Right atrium auricular region (tissue), 2 donors: ENCODE measurements at regions not wholly inside any gene's neighbourhood (a gene's known extent, or its start where the extent isn't known, plus 50 kb on each side); places are given as distances from the start of the nearest gene placed in this dataset.

Experiments
- DNase-seq: peaks from one replicate; pipeline ENCODE4 v3.0.0-alpha.2; 2019; ENCODE audit warnings: low spot score
- H3K27ac ChIP-seq, 2 donors: fragments of 200-600 bp; sonication (generic); 1 replicate in 1 of 2; 2 replicates in 1 of 2; pipeline ENCODE4 v1.5.1; 2016 to 2019
- H3K27me3 ChIP-seq, 2 donors: fragments of 200-600 bp; sonication (generic); one replicate each; pipeline versions ENCODE4 v1.5.1 to v1.6.0; 2017 to 2019
- H3K36me3 ChIP-seq: fragments of 200-600 bp; sonication (generic); one replicate; pipeline ENCODE4 v1.5.1; 2016
- H3K4me1 ChIP-seq, 2 donors: fragments of 200-600 bp; sonication (generic); one replicate each; pipeline versions ENCODE4 v1.5.1 to v1.6.0; 2017 to 2019
- H3K4me3 ChIP-seq, 2 donors: fragments of 200-600 bp; sonication (generic); 1 replicate in 1 of 2; 2 replicates in 1 of 2; pipeline ENCODE4 v1.5.1; 2017 to 2019; ENCODE audit warnings: mild to moderate bottlenecking in 1 of 2, moderate library complexity in 1 of 2
- H3K9me3 ChIP-seq, 2 donors: fragments of 200-600 bp; sonication (generic); one replicate each; pipeline ENCODE4 v1.5.1; 2019
- TF ChIP-seq, protein P1 (sequence below), 2 donors: fragments of 200-600 bp; sonication (generic); IDR thresholded peaks; one replicate each; pipeline ENCODE4 v1.5.1; 2019; ENCODE audit warnings: antibody characterized with exemption in 2 of 2

DNA sequence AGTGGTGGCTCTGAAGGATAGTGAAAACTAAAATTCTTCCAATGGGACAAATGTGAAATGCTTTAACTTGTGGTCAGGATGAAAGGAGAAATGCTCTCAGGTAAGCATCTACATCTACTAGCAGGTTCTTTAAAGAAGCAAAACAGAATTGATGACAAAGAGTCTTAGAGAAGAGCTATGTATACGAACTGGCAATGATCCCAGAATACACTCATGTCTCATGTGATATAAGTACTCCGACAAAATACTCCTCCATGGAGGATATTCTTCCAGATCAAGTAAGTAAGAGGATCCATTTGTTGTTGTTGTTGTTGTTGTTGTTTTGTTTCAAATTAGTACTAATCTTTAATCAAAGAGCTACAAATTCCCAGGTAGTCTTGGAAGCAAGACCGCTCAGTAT, 174.0 kb upstream of the ATP1B1 start:
- Histone ChIP-seq H3K36me3 (no peaks in the 10 kb centered on the region), H3K4me3 (no peak overlapping the region), H3K27me3 (no peaks in the 10 kb centered on the region), H3K27ac (no peak overlapping the region), H3K9me3 (no peaks in the 10 kb centered on the region), H3K4me1 (no peaks in the 10 kb centered on the region)
- DNase-seq: no peak
- TF ChIP-seq, protein P1, sequence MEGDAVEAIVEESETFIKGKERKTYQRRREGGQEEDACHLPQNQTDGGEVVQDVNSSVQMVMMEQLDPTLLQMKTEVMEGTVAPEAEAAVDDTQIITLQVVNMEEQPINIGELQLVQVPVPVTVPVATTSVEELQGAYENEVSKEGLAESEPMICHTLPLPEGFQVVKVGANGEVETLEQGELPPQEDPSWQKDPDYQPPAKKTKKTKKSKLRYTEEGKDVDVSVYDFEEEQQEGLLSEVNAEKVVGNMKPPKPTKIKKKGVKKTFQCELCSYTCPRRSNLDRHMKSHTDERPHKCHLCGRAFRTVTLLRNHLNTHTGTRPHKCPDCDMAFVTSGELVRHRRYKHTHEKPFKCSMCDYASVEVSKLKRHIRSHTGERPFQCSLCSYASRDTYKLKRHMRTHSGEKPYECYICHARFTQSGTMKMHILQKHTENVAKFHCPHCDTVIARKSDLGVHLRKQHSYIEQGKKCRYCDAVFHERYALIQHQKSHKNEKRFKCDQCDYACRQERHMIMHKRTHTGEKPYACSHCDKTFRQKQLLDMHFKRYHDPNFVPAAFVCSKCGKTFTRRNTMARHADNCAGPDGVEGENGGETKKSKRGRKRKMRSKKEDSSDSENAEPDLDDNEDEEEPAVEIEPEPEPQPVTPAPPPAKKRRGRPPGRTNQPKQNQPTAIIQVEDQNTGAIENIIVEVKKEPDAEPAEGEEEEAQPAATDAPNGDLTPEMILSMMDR (IDR thresholded peaks at IDR 0.05): no peak

DNA sequence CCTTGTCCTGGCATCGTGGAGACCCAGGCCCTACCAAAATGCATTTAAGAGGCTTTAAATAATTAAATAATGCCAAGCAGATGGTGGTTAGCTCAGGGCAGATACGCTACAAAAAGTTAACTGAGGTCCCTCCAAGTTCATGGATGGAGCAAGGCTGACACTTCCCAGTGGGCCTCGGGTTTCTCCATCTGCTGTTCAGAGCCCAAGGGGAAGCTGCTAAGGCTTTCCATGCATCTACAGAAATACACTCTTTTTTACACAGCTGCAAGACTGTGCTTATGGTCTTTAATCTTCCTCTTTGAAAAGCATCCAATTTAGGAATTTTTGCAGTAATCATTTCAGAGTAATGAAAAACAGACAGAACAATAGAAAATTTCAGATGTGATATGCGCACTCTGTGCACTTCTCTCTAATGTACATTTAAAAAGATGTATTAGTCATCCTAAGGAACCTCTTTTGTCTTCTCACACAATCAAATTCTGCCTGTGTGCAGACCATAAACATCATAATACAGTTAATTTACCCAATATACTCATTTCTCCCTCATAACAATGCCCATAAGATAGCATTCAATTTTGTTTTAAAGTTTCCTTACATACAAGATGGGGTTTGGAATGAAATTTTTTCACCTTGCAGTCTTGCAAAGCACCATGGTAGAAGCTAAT, 173.2 kb upstream of the ATP1B1 start:
- DNase-seq: no peak
- Histone ChIP-seq H3K36me3 (no peaks in the 10 kb centered on the region), H3K27ac (no peak overlapping the region), H3K9me3 (no peaks in the 10 kb centered on the region), H3K4me3 (no peak overlapping the region), H3K4me1 (no peaks in the 10 kb centered on the region), H3K27me3 (no peaks in the 10 kb centered on the region)
- TF ChIP-seq, protein P1 (IDR thresholded peaks at IDR 0.05): no peak

DNA sequence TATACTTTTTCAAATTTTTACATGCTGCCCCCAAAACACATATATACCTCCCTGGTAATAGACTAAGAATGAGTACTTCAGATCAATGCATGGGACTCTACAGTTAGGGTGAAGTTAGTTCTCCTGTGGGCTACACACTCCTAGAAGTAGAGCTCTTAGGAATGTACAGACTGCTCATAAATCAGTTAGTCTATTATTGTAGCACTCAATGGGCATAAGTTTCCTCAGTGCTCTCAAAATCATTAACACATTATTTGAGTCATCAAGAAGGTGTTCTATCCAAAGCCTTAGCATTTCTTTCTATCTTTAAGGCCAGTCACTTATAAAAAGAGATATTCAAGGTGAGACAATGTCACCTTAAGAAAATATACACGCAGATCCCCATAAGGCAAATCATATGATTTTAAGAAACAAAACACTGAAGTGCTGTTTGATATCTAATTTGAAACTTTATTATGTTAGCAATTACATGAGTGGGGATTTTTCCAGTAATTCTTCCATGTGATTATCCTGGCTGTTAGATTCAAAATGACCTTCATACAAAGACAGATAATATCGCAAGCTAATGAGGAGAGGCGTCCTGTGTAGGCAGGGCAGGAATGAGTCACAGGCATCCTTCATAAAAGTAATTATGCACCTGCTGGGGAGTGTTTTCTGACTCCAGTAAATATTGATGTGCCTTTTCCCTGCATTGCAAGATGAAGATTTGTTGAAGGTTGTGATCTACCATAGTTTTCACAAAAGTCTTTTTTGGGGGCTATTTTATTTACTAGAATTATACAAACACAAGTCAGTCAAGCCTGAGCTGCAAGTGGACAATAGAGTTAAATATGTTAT, 167.2 kb upstream of the ATP1B1 start:
- no peaks in the 10 kb centered on the region for H3K4me1 ChIP-seq
- H3K27ac ChIP-seq: no peak overlapping the region

DNA sequence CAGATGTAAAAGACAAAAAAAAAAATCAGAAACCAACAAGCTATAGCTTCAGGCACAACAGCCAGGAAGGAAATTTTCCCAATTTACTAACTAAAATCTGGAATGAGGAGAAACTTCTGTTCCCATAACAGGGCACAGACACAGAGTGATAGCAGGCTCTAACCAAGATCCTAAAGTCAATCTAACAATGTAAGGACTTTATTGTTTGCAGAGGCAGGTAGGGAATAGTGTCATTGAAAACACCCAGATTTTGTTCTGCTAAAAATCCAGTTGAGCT, 166.6 kb upstream of the ATP1B1 start:
- no peak for DNase-seq
- Histone ChIP-seq H3K27me3 (no peaks in the 10 kb centered on the region), H3K4me3 (no peak overlapping the region), H3K27ac (no peak overlapping the region), H3K4me1 (no peaks in the 10 kb centered on the region), H3K36me3 (no peaks in the 10 kb centered on the region), H3K9me3 (no peaks in the 10 kb centered on the region)
- TF ChIP-seq, protein P1 (IDR thresholded peaks at IDR 0.05): no peak

More for the DNA sequence above, 167.2 kb upstream of the ATP1B1 start:
- no peaks in the 10 kb centered on the region for H3K27me3 ChIP-seq
- TF ChIP-seq, protein P1 (IDR thresholded peaks at IDR 0.05): no peak
- H3K36me3 ChIP-seq: no peaks in the 10 kb centered on the region
- H3K9me3 ChIP-seq: no peaks in the 10 kb centered on the region
- no peak overlapping the region for H3K4me3 ChIP-seq
- no peak for DNase-seq

DNA sequence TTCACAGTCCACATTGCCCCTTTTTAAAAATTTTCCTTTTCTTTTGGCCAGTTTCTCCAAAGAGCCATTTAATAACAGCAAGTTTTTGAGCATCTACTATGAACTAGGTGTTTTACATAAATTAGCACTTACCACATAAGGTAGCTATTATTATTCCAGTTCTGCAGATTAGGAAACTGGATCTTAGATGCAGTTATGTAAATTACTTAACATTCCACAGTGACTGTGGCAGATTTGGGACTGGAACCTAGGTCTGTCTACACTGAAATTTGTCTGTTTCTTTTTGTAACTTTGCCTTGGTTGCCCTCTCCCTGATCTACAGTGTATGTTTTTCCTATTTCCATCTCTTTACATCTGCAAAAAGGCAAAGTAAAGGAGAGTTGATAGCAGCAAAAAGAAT, 164.8 kb upstream of the ATP1B1 start:
- H3K27ac ChIP-seq: no peak overlapping the region
- no peaks in the 10 kb centered on the region for H3K27me3 ChIP-seq
- TF ChIP-seq, protein P1 (IDR thresholded peaks at IDR 0.05): no peak
- H3K4me1 ChIP-seq: peaks cover 0 to 15% of the 10 kb centered on the region in 2 donors
- no peak for DNase-seq
- H3K36me3 ChIP-seq: no peaks in the 10 kb centered on the region
- H3K4me3 ChIP-seq: no peak overlapping the region
- no peaks in the 10 kb centered on the region for H3K9me3 ChIP-seq
